Type B pancreatic cell (in vitro differentiated cells): ENCODE measurements at regions not wholly inside any gene's neighbourhood (a gene's known extent, or its start where the extent isn't known, plus 50 kb on each side); places are given as distances from the start of the nearest gene placed in this dataset.
"Not testable (repeated sequence)": the region's sequence is repeated elsewhere in the genome, so short reads cannot be mapped to it uniquely, and the experiment has no call there.

Experiments used
- DNase-seq: peaks from one replicate; pipeline ENCODE4 v3.0.0; 2021; ENCODE audit warnings: mixed read lengths; ENCODE audit not compliant: unreplicated experiment; ENCODE audit errors: extremely low spot score
- H3K27ac Mint-ChIP-seq: 2 replicates; pipeline ENCODE4 v1.8.0; 2021; ENCODE audit warnings: mild to moderate bottlenecking, mixed read lengths
- H3K27me3 Mint-ChIP-seq: 2 replicates; pipeline ENCODE4 v1.8.0; 2021; ENCODE audit warnings: mixed read lengths
- H3K36me3 Mint-ChIP-seq: 2 replicates; pipeline ENCODE4 v1.8.0; 2021; ENCODE audit warnings: mixed read lengths
- H3K4me1 Mint-ChIP-seq: one replicate; pipeline ENCODE4 v1.8.0; 2021; ENCODE audit warnings: mixed read lengths; ENCODE audit not compliant: unreplicated experiment
- H3K4me3 Mint-ChIP-seq: 2 replicates; pipeline ENCODE4 v1.8.0; 2021; ENCODE audit warnings: mild to moderate bottlenecking, mixed read lengths
- H3K9me3 Mint-ChIP-seq: 2 replicates; pipeline ENCODE4 v1.8.0; 2021; ENCODE audit warnings: mixed read lengths

DNA sequence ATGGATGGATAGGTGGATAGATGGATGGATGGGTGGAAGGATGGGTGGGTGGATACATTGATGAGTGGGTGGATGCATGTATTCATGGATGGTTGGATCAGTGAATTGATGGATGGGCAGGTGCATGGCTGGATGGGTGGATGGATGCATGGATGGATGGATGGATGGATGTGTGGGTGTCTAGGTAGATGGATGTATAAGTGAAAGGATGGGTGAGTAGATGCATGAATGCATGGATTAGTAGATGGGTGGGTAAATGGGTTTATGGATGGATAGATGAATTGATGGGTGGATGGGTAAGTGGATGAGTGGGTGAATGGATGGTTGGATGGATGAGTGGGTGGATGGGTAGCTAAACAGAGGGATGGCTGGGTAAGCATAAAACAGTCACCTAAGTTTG, 135.6 kb downstream of the NPIPB11 start:
- not testable (repeated sequence) for H3K4me3 Mint-ChIP-seq

DNA sequence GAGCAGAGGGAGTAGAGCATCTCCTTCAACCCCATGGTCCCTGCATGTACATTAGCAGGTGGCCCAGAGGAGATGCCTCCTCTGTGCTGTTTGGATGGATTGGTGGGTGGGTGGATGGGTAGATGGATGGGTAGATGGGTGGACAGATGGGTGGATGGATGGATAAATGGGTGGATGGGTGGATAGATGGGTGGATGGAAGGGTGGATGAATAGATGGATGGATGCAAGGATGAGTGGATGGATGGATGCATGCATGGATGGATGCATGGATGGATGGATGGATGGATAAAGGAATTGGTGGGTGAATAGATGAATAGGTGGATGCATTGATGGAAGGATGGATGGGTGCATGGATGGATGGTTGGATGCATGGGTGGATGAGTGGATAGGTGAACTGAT, 136.5 kb downstream of the NPIPB11 start:
- H3K4me1 Mint-ChIP-seq, result not testable (repeated sequence)

More for the DNA sequence above, 135.6 kb downstream of the NPIPB11 start:
- not testable (repeated sequence) for H3K27ac Mint-ChIP-seq, H3K27me3 Mint-ChIP-seq, H3K4me1 Mint-ChIP-seq, H3K36me3 Mint-ChIP-seq, DNase-seq, H3K9me3 Mint-ChIP-seq

DNA sequence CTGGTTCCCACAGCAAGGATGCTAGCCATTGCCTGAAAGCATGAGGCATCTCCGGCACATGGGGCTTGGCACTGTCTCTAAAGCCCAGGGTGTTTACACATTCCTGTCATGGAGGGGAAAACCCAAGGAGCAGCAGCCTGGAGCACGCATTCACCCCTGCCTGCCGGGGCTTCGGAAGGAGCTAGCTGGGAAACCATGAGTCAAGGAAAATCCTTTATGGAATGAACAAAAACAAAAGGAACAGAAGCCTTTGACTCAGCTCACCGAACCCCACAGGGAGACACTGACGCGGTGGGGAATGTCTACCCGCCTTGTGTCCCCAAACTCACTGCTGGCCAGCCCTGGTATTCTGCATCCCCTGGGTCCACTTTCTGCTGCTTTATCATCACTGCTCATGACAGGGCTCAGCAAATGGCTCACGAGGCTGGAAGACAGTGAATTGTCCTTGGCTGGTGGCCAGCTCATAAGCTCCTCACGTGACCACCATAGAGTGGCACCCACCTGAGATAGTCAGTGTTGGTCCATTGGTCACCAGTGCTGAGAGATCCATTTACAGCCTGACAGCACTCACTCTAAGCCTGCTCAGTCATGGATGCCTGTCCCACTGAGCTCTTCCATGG, 137.2 kb downstream of the NPIPB11 start:
- not testable (repeated sequence) for DNase-seq, H3K4me1 Mint-ChIP-seq, H3K9me3 Mint-ChIP-seq, H3K36me3 Mint-ChIP-seq, H3K27ac Mint-ChIP-seq, H3K4me3 Mint-ChIP-seq, H3K27me3 Mint-ChIP-seq

More for the DNA sequence above, 136.5 kb downstream of the NPIPB11 start:
- not testable (repeated sequence) for H3K27me3 Mint-ChIP-seq, H3K9me3 Mint-ChIP-seq, H3K4me3 Mint-ChIP-seq, H3K27ac Mint-ChIP-seq, DNase-seq, H3K36me3 Mint-ChIP-seq

DNA sequence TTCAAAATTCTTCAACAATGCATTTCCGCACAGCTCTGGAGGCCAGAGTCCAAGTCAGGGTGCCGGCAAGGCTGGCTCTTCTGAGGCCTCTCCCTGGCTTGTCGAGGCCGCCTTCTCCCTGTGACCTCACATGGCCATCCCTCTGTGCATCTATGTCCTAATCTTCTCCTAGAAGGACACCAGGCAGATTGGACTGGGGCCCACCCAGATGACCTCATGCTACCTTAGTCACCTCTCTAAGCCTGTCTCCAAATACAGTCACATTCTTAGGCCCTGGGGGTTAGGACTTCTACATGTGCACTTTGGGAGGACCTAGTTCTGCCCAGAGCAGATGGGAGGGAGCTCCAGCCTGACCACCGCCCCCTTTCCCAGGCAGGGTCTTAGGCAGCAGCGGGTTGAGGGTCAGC, 137.7 kb downstream of the NPIPB11 start:
- H3K27me3 Mint-ChIP-seq, DNase-seq, H3K9me3 Mint-ChIP-seq, H3K36me3 Mint-ChIP-seq, H3K27ac Mint-ChIP-seq, H3K4me3 Mint-ChIP-seq, H3K4me1 Mint-ChIP-seq: not testable (repeated sequence)

DNA sequence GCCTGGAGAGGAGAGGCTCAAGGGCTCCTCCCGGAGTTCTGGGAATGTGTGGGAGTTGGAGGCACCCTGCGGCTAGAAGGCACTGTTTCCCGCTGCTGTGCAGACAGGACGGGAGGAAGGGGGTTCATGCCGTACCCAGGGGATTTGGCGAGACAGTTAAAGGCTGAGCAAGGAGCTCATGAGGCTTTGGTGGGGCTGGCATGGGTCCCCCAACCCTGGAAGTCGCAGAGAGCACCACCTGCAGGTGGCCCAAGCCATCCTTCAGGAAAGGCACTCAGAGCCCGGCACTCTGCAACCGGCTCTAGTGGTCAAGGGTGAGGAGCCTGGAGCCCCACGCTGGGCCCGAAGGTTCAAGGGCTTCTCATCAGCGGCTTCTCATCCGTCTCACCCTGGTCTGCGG, 138.2 kb downstream of the NPIPB11 start:
- H3K27me3 Mint-ChIP-seq, H3K4me3 Mint-ChIP-seq, DNase-seq, H3K9me3 Mint-ChIP-seq, H3K27ac Mint-ChIP-seq, H3K4me1 Mint-ChIP-seq, H3K36me3 Mint-ChIP-seq: not testable (repeated sequence)

DNA sequence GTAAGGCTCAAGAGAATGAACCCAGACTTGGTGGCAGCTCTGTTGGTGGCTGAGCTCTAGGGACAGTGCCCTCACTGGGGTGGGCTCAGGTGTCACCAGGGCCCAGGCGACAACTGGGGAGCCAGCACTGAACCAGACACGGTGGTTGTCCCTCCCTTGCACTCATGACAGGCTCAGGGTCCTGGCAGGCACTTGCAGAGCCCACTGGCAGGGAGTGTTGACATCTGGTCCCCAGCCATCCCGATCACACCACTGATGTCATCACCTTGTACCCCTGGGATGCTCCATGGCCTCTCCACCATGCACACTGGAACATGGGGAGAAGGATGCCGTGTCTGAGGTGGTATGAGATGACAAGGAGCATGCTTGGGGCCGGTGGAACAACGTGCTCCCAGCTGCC, 138.6 kb downstream of the NPIPB11 start:
- H3K27ac Mint-ChIP-seq, H3K4me1 Mint-ChIP-seq, H3K36me3 Mint-ChIP-seq, H3K4me3 Mint-ChIP-seq, H3K27me3 Mint-ChIP-seq, H3K9me3 Mint-ChIP-seq, DNase-seq: not testable (repeated sequence)

DNA sequence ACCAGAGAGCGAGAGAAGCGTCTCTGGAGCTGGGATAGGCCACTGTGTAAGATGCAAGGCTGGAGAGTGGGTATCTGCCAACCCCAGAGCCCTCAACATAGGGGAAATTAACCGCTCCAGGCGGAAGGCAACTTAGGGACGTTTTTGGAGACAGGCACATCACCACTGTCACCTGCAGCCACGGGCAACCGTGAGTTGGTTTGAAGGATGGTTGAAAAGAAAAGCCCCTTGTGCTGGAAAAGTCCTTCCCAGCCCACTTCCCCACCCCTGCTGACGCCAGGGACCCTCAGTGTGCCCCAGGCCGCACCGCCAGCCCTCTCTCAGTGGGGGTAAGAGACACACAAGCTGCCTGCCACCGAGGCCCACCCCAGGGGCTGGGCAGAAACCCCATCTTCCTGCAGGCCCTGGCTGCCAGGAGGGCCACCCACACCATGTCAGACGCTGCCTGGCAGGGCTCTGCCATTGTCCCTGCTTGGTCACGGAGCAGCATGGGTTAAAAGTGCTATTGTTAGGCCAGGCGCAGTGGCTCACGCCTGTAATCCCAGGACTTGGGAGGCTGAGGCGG, 139.4 kb downstream of the NPIPB11 start:
- not testable (repeated sequence) for H3K27ac Mint-ChIP-seq, H3K36me3 Mint-ChIP-seq, DNase-seq, H3K27me3 Mint-ChIP-seq, H3K4me3 Mint-ChIP-seq, H3K9me3 Mint-ChIP-seq, H3K4me1 Mint-ChIP-seq

DNA sequence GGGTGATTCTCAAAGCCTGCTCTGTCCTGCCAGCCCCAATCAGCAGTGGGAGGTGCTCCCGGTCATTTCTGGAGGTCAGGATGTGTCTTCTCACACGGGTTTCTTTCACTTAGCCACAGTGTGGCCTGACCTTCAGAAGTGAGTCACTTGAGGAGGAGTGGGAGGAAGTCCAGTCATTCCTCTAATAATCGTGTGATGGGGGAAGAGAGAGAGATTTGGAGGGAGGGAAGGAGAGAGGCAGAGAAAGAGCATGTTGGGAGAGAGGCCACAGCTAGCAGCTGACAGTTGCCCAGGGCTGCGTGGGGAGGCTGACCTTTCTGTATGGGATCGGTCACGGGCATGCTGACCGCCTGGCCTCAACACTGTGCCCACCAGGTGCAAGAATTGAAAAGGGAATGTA, 139.9 kb downstream of the NPIPB11 start:
- DNase-seq, H3K4me3 Mint-ChIP-seq, H3K4me1 Mint-ChIP-seq, H3K36me3 Mint-ChIP-seq, H3K9me3 Mint-ChIP-seq, H3K27ac Mint-ChIP-seq, H3K27me3 Mint-ChIP-seq: not testable (repeated sequence)

DNA sequence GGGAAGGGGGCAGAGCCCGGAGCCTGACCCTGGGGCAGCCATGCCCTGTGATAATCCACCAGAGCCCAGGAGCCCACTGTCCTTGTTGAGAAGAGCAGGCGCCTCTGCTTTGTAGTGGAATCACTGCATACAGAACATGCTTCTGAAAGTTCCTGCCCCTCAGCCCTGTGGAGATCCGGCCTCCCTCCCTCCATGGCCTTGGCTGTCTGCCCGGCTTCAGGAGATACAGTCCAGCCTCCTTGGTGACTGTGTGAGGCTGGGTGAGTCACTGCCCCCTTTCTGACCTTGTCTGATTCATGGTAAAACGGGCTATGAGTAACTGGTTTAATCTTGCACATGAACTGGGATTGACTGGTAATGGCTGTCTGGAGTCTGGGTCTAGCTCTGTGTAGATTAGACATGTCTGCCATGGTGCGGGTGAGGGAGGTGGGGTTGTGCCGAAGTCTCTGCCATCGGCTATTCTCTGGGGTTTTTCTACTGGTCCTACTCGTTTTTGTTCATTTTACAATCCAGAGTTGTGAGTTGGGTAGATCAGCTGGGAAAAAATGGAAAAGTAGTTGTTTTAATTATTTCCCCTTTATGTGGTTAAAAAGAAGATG, 141.2 kb downstream of the NPIPB11 start:
- not testable (repeated sequence) for H3K4me3 Mint-ChIP-seq, H3K9me3 Mint-ChIP-seq, DNase-seq, H3K27me3 Mint-ChIP-seq, H3K36me3 Mint-ChIP-seq, H3K27ac Mint-ChIP-seq
- H3K4me1 Mint-ChIP-seq, result peaks cover 10% of the 10 kb centered on the region

DNA sequence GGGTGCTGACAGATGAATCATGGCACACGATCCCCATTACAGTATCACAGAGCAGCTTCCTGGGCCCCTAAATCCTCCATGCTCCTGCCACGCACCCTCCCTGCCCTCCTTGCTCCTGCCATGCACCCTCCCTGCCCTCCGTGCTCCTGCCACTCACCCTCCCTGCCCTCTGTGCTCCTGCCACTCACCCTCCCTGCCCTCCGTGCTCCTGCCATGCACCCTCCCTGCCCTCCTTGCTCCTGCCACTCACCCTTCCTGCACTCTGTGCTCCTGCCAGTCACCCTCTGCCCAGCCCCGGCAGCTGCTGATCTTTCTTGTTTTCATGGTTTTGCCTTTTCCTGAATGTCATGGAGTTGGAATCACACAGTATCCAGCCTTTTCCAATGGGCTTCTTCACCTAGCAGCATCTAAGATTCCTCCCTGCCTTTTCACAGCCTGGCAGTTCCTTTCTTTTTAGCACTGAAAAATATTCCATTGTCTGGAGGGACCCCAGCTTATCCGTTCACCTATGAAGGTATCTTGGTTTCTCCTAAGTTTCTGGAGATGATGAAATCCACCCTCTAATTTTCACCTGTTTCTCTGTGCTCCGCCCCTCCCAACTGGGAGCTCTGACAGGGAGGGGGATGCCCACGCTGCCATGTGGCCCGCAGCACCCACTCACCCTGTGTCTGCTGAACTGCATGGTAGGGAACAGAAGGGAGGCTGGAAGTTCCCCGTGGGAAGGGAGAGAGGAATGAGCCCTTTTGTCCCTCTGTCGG, 142.3 kb downstream of the NPIPB11 start:
- H3K4me3 Mint-ChIP-seq, result not testable (repeated sequence)
- H3K4me1 Mint-ChIP-seq, result peaks cover 10% of the 10 kb centered on the region

DNA sequence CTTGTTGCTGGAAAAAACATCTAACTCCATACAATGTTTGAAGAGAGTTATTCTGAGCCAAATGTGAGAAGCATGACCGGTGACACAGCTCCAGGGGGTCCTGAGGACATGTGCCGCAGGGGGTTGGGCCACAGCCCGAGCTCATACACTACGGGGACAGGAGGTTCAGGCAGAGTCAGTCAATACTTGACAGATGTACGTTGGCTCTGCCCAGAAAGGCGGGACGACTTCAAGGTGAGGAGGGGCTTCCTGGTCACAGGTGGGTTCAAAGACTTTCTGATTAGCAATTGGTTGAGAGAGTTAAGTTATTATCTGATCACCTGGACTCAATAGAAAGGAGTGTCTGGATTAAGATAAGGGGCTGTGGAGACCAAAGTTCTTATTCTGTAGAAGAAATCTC, 143.8 kb downstream of the NPIPB11 start:
- not testable (repeated sequence) for H3K9me3 Mint-ChIP-seq, H3K27me3 Mint-ChIP-seq, H3K36me3 Mint-ChIP-seq, H3K4me3 Mint-ChIP-seq, DNase-seq
- Mint-ChIP-seq H3K4me1 (peaks cover 10% of the 10 kb centered on the region), H3K27ac (peak overlapping the region; percentile 83)

More for the DNA sequence above, 142.3 kb downstream of the NPIPB11 start:
- not testable (repeated sequence) for DNase-seq, H3K27me3 Mint-ChIP-seq, H3K36me3 Mint-ChIP-seq, H3K9me3 Mint-ChIP-seq
- H3K27ac Mint-ChIP-seq, result peak overlapping the region; percentile 65

DNA sequence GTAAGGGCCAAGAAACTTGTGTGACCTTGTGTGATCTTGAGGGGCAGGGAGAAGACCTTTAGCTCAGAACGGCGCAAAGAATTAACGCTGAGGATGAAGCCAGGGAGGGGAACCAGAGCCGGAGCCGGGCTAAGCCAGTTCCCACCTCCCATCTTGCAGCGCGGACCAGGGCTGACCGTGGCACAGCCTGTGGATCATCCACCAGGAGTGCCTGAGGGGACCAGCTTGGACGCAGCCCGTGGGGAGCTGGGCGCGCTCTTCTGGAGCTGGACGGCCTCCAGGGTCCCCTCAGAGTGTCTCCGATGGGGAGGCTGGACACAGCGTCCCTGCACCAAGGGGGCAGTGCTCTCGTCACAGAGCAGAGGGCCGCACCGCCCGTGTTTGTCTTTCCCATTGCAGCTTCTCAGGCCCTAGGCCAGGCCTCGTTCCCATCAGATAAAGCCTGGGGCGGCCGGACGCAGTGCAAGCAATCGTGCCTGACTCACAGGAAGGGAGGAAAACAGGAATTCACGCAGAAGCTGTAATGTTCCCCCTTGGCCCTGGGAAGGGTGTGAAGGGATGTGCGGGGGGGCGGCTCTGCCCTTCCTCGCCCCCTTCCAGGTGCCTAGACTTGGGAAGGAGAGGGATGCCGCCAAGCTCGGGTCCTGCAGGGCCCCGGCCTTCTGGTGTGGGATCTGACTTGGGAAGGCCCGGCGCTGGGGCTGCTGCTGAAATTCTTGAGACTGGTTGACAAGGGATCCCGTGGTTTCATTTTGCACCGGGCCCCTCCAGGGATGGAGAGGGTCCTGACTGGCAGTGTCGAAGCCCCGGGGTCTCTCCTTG, 144.9 kb downstream of the NPIPB11 start:
- peaks cover 16% of the 10 kb centered on the region for H3K4me1 Mint-ChIP-seq
- not testable (repeated sequence) for H3K36me3 Mint-ChIP-seq, DNase-seq, H3K27ac Mint-ChIP-seq, H3K27me3 Mint-ChIP-seq, H3K9me3 Mint-ChIP-seq, H3K4me3 Mint-ChIP-seq

DNA sequence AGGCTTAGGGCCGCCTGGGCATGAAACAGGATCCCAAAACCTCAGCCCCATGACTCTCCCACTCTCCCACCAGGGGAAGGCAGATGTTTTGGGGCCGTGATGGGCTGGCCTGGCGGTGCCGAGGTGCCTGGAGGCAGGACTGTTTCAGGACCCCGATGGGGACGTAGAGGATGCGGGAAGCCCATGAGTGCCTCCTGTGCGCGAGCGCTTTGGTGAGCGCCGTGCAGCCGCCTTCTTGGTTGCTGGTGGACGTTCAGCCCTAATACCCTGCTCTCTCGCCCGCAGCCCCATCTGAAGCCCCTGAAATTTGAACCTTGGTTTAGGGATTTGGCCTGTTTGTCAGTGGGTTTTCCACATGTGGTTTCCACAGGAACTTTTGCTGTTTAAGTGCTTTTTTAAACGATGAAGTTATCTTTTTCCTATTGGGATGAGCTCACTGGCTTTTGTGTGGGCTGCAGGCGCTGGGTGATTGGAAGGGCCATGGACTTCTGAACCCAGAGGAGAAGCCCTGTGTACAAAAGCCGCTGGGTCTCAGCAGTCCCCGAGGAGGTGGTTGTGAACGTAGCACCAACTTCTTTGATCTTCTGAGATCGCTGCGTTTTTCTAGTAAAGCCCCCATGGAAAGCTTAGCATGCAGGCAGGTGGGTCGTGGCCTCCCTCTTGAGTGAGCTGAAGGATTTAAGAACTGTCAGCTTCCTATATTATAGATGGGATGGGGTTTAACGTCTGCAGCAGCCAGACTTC, 145.7 kb downstream of the NPIPB11 start:
- not testable (repeated sequence) for H3K36me3 Mint-ChIP-seq, H3K4me3 Mint-ChIP-seq, H3K27ac Mint-ChIP-seq, DNase-seq, H3K9me3 Mint-ChIP-seq, H3K27me3 Mint-ChIP-seq
- H3K4me1 Mint-ChIP-seq, result peaks cover 16% of the 10 kb centered on the region
